Esophagus muscularis mucosa (tissue), 4 donors: ENCODE measurements at regions not wholly inside any gene's neighbourhood (a gene's known extent, or its start where the extent isn't known, plus 50 kb on each side); places are given as distances from the start of the nearest gene placed in this dataset.
"Not testable (repeated sequence)": the region's sequence is repeated elsewhere in the genome, so short reads cannot be mapped to it uniquely, and the experiment has no call there.

Experiments
- DNase-seq: peaks from one replicate; pipeline ENCODE4 v3.0.0-alpha.2; 2017; ENCODE audit errors: extremely low spot score
- H3K27ac ChIP-seq, 4 donors: fragments of 200-600 bp; sonication (generic); replicated peaks in 1 of 4; 1 replicate in 3 of 4; 2 replicates in 1 of 4; pipeline ENCODE4 v1.5.1; 2016 to 2019; ENCODE audit warnings: mild to moderate bottlenecking in 1 of 4
- H3K27me3 ChIP-seq, 4 donors: fragments of 200-600 bp; sonication (generic); one replicate each; pipeline versions ENCODE4 v1.5.1 to v1.6.0; 2016 to 2019
- H3K36me3 ChIP-seq, 4 donors: fragments of 200-600 bp; sonication (generic); one replicate each; pipeline ENCODE4 v1.5.1; 2016 to 2019
- H3K4me1 ChIP-seq, 4 donors: fragments of 200-600 bp; sonication (generic); one replicate each; pipeline ENCODE4 v1.5.1; 2016 to 2019
- H3K4me3 ChIP-seq, 4 donors: fragments of 200-600 bp; sonication (generic); 1 replicate in 2 of 4; 2 replicates in 2 of 4; pipeline ENCODE4 v1.5.1; 2016 to 2019; ENCODE audit warnings: mild to moderate bottlenecking in 4 of 4, moderate library complexity in 1 of 4
- H3K9me3 ChIP-seq, 4 donors: fragments of 200-600 bp; sonication (generic); 1 replicate in 3 of 4; 2 replicates in 1 of 4; pipeline ENCODE4 v1.5.1; 2016 to 2019
- CTCF ChIP-seq, 3 experiments: fragments of 200-600 bp in 2 of 3; fragments of 450-650 bp in 1 of 3; sonication (generic) in 2 of 3; IDR thresholded peaks; one replicate each; pipeline ENCODE4 v1.5.1; 2017 to 2019; ENCODE audit warnings: antibody characterized with exemption in 3 of 3, mild to moderate bottlenecking in 2 of 3, moderate library complexity in 1 of 3
- EP300 ChIP-seq: sonication (generic); formaldehyde crosslinking; IDR thresholded peaks from one replicate; pipeline ENCODE4 v1.6.1; 2017; ENCODE audit warnings: antibody characterized with exemption
- POLR2A ChIP-seq: fragments of 450-650 bp; IDR thresholded peaks from one replicate; pipeline ENCODE4 v1.6.1; 2017; ENCODE audit warnings: antibody characterized with exemption, moderate library complexity, mild to moderate bottlenecking, low read depth
- POLR2AphosphoS5 ChIP-seq, 2 donors: sonication (generic); formaldehyde crosslinking; IDR thresholded peaks; one replicate each; pipeline ENCODE4 v1.6.1; 2017; ENCODE audit warnings: antibody characterized with exemption in 2 of 2
- WGBS: methylation state at CpG from one replicate; pipeline ENCODE4 v1.1.5; 2018; 5-methylcytosine and 5-hydroxymethylcytosine counted together
- intact Hi-C: fragments of 100-400 bp; cut with DNase I; formaldehyde crosslinking; loops from one replicate; pipeline ENCODE4 v1.15.1; 2023

- H3K9me3 ChIP-seq, result no peaks in the 10 kb centered on the region
- peaks cover 0 to 6% (median 2%) of the 10 kb centered on the region in 4 donors for H3K4me1 ChIP-seq
- H3K4me3 ChIP-seq, result no peak overlapping the region
- DNase-seq, result no peak
- H3K36me3 ChIP-seq, result no peaks in the 10 kb centered on the region
- H3K27ac ChIP-seq, result no peak overlapping the region
- H3K27me3 ChIP-seq, result no peaks in the 10 kb centered on the region
- intact Hi-C loops, result no loop called here
- no peak for TF ChIP-seq CTCF (IDR thresholded peaks at IDR 0.05)
- no peak for TF ChIP-seq POLR2A
- no peak for TF ChIP-seq EP300
- TF ChIP-seq POLR2AphosphoS5 (IDR thresholded peaks at IDR 0.05), result no peak
Observed at GRCh38 chr21:25453524-25453923, 153.8 kb downstream of the MRPL39 start.

GRCh38 chr21:25449950-25450349 is 157.3 kb downstream of the MRPL39 start:
- no peak overlapping the region for H3K27ac ChIP-seq
- intact Hi-C loops, result no loop called here
- no peaks in the 10 kb centered on the region for H3K9me3 ChIP-seq
- H3K4me1 ChIP-seq, result no peaks in the 10 kb centered on the region
- H3K4me3 ChIP-seq, result no peak overlapping the region
- DNase-seq, result no peak
- no peaks in the 10 kb centered on the region for H3K36me3 ChIP-seq
- TF ChIP-seq EP300 (no peak), POLR2AphosphoS5 (IDR thresholded peaks at IDR 0.05) (no peak), POLR2A (no peak), CTCF (IDR thresholded peaks at IDR 0.05) (no peak)
- no peaks in the 10 kb centered on the region for H3K27me3 ChIP-seq
- 78% methylated on average over 3 of the region's 3 CpGs for WGBS

- TF ChIP-seq CTCF (IDR thresholded peaks at IDR 0.05) (no peak), POLR2A (no peak), POLR2AphosphoS5 (IDR thresholded peaks at IDR 0.05) (no peak), EP300 (no peak)
- Histone ChIP-seq H3K4me3 (no peak overlapping the region), H3K27ac (no peak overlapping the region), H3K36me3 (no peaks in the 10 kb centered on the region), H3K9me3 (no peaks in the 10 kb centered on the region), H3K4me1 (no peaks in the 10 kb centered on the region), H3K27me3 (no peaks in the 10 kb centered on the region)
- intact Hi-C loops, result no loop called here
- WGBS, result 77% methylated on average over 2 of the region's 2 CpGs
- DNase-seq, result no peak
Observed at GRCh38 chr21:25441835-25442234, 165.4 kb downstream of the MRPL39 start.

- H3K4me1 ChIP-seq, H3K9me3 ChIP-seq, H3K36me3 ChIP-seq, H3K4me3 ChIP-seq, H3K27me3 ChIP-seq, DNase-seq, intact Hi-C loops, H3K27ac ChIP-seq: not testable (repeated sequence)
- 90% methylated on average over 2 of the region's 2 CpGs for WGBS
Observed at GRCh38 chr21:25437465-25437864, 169.8 kb downstream of the MRPL39 start.

- no peaks in the 10 kb centered on the region for H3K27me3 ChIP-seq
- DNase-seq, result no peak
- no peak overlapping the region for H3K27ac ChIP-seq
- no peak overlapping the region for H3K4me3 ChIP-seq
- no peaks in the 10 kb centered on the region for H3K4me1 ChIP-seq
- no peak for TF ChIP-seq EP300
- no peak for TF ChIP-seq CTCF (IDR thresholded peaks at IDR 0.05)
- no peak for TF ChIP-seq POLR2A
- no peak for TF ChIP-seq POLR2AphosphoS5 (IDR thresholded peaks at IDR 0.05)
- intact Hi-C loops, result no loop called here
- no peaks in the 10 kb centered on the region for H3K9me3 ChIP-seq
- no peaks in the 10 kb centered on the region for H3K36me3 ChIP-seq
Observed at GRCh38 chr21:25428537-25428936, 178.7 kb downstream of the MRPL39 start.
